ENCODE measurements at regions not wholly inside any gene's neighbourhood (a gene's known extent, or its start where the extent isn't known, plus 50 kb on each side); places are given as distances from the start of the nearest gene placed in this dataset.
"Not testable (repeated sequence)": the region's sequence is repeated elsewhere in the genome, so short reads cannot be mapped to it uniquely, and the experiment has no call there.

DNA sequence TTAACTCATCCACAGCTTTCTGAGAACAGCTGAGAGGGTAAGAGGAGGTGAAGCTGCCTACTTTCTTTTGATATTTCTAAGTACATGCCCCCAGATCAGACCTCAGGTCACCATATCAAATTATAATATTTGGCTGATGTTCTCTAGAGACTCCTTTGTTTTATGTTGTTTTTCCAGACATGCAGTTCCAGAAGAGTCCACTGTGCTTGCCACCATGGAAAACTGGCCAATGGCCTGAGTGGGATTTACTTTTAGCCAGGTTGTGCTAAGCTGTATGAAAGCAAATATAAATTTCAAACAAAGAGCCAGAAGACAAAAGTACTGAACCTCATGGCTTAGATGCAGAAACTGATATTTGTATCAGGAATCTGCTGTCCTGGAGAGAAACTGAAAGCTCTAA, 123.6 kb upstream of the METTL14 start:
- H3K79me2 ChIP-seq (ENCODE audit: insufficient read depth, low read length); H3K27ac ChIP-seq (ENCODE audit: low read length); H2AFZ ChIP-seq (ENCODE audit: low read depth, low read length); H3K9me3 ChIP-seq (ENCODE audit: insufficient read depth, low read length, severe bottlenecking); ATAC-seq (ENCODE audit: insufficient read depth, low read depth); DNase-seq; H3K27me3 ChIP-seq (ENCODE audit: insufficient read depth, low read length, poor library complexity); H3K9ac ChIP-seq (ENCODE audit: low read depth, low read length); H3K4me3 ChIP-seq (ENCODE audit: low read depth in 1 of 2, low read length in 2 of 2); H3K36me3 ChIP-seq (ENCODE audit: insufficient read depth, low read length); H3K4me2 ChIP-seq (ENCODE audit: insufficient read depth, low read length); H4K20me1 ChIP-seq (ENCODE audit: insufficient read depth, low read length): not testable (repeated sequence)
- H3K4me1 ChIP-seq (ENCODE audit: insufficient read depth, low read length): peaks cover 12% of the 10 kb centered on the region; the same call in 1 of the 2 replicates

- not testable (repeated sequence) for H3K79me2 ChIP-seq (ENCODE audit: insufficient read depth, low read length); H3K27ac ChIP-seq (ENCODE audit: low read length); H3K4me1 ChIP-seq (ENCODE audit: insufficient read depth, low read length); H3K9ac ChIP-seq (ENCODE audit: low read depth, low read length); H4K20me1 ChIP-seq (ENCODE audit: insufficient read depth, low read length); H3K9me3 ChIP-seq (ENCODE audit: insufficient read depth, low read length, severe bottlenecking); H3K4me3 ChIP-seq (ENCODE audit: low read depth in 1 of 2, low read length in 2 of 2); H2AFZ ChIP-seq (ENCODE audit: low read depth, low read length); H3K4me2 ChIP-seq (ENCODE audit: insufficient read depth, low read length); H3K27me3 ChIP-seq (ENCODE audit: insufficient read depth, low read length, poor library complexity); H3K36me3 ChIP-seq (ENCODE audit: insufficient read depth, low read length)
- DNase-seq (peak; percentile 37), ATAC-seq (ENCODE audit: insufficient read depth, low read depth) (peak; percentile 84)
Measured at GRCh38 chr4:118566003-118566513, 119.1 kb upstream of the METTL14 start.

DNA sequence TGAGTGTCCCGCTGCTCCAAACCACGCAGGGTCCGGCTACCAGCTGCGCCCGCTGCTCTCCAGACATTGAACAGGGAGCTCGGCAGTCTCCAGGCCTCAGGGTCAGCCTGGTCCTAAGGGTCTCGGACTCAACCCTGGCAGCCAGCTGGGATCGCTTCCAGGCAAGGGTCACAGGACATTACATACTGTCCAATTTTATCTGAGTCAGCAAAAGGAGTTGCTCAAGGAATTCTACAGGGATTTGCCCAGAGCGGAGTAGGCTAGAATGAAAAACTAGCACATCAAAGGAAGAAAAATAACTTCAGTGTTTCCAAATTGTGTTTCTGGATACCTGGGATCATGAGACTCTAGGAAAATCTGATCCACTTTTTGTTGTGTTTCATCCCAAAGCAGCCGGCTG, 112.2 kb upstream of the METTL14 start:
- not testable (repeated sequence) for H3K9me3 ChIP-seq (ENCODE audit: insufficient read depth, low read length, severe bottlenecking); H3K4me1 ChIP-seq (ENCODE audit: insufficient read depth, low read length); H3K4me3 ChIP-seq (ENCODE audit: low read depth in 1 of 2, low read length in 2 of 2); H3K27ac ChIP-seq (ENCODE audit: low read length); DNase-seq; H3K27me3 ChIP-seq (ENCODE audit: insufficient read depth, low read length, poor library complexity); H3K36me3 ChIP-seq (ENCODE audit: insufficient read depth, low read length); ATAC-seq (ENCODE audit: insufficient read depth, low read depth); H4K20me1 ChIP-seq (ENCODE audit: insufficient read depth, low read length); H3K4me2 ChIP-seq (ENCODE audit: insufficient read depth, low read length); H3K9ac ChIP-seq (ENCODE audit: low read depth, low read length); H2AFZ ChIP-seq (ENCODE audit: low read depth, low read length); H3K79me2 ChIP-seq (ENCODE audit: insufficient read depth, low read length)

DNA sequence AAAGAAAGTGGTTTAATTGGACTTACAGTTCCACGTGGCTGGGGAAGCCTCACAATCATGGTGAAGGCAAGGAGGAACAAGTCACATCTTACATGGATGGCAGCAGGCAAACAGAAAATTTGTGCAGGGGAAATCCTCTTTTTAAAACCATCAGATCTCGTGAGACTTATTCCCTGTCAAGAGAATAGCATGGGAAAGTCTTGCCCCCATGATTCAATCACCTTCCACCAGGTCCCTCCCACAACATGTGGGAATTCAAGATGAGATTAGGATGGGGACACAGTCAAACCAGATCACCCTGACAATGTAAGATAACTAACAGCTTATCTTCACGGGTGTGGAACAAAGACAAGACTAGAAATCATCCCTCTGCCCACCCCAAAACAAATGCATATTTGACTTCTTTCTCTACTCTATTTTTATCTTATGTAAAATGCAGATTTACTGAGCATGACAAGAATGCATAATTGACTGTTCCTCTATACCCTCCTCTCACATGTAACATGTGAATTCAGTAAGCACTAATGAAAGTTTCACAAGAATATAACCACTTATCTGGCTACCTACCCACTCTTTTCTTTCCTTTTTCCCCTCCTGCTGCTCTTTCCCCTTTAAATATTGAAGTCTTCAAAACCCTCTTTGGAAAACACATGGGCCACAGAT, 110.8 kb upstream of the METTL14 start:
- H3K9ac ChIP-seq (ENCODE audit: low read depth, low read length); ATAC-seq (ENCODE audit: insufficient read depth, low read depth); H3K79me2 ChIP-seq (ENCODE audit: insufficient read depth, low read length): not testable (repeated sequence)

GRCh38 chr4:118575057-118575456, 110.1 kb upstream of the METTL14 start:
- DNase-seq; H3K36me3 ChIP-seq (ENCODE audit: insufficient read depth, low read length); H3K4me3 ChIP-seq (ENCODE audit: low read depth in 1 of 2, low read length in 2 of 2); H4K20me1 ChIP-seq (ENCODE audit: insufficient read depth, low read length); ATAC-seq (ENCODE audit: insufficient read depth, low read depth); H3K9me3 ChIP-seq (ENCODE audit: insufficient read depth, low read length, severe bottlenecking); H3K27me3 ChIP-seq (ENCODE audit: insufficient read depth, low read length, poor library complexity); H3K4me1 ChIP-seq (ENCODE audit: insufficient read depth, low read length); H3K9ac ChIP-seq (ENCODE audit: low read depth, low read length); H3K79me2 ChIP-seq (ENCODE audit: insufficient read depth, low read length); H2AFZ ChIP-seq (ENCODE audit: low read depth, low read length); H3K27ac ChIP-seq (ENCODE audit: low read length); H3K4me2 ChIP-seq (ENCODE audit: insufficient read depth, low read length): not testable (repeated sequence)

More for the DNA sequence above, 110.8 kb upstream of the METTL14 start:
- H3K27ac ChIP-seq (ENCODE audit: low read length); H3K4me3 ChIP-seq (ENCODE audit: low read depth in 1 of 2, low read length in 2 of 2); H3K36me3 ChIP-seq (ENCODE audit: insufficient read depth, low read length); DNase-seq; H3K27me3 ChIP-seq (ENCODE audit: insufficient read depth, low read length, poor library complexity); H4K20me1 ChIP-seq (ENCODE audit: insufficient read depth, low read length); H3K4me1 ChIP-seq (ENCODE audit: insufficient read depth, low read length); H3K4me2 ChIP-seq (ENCODE audit: insufficient read depth, low read length); H2AFZ ChIP-seq (ENCODE audit: low read depth, low read length); H3K9me3 ChIP-seq (ENCODE audit: insufficient read depth, low read length, severe bottlenecking): not testable (repeated sequence)

DNA sequence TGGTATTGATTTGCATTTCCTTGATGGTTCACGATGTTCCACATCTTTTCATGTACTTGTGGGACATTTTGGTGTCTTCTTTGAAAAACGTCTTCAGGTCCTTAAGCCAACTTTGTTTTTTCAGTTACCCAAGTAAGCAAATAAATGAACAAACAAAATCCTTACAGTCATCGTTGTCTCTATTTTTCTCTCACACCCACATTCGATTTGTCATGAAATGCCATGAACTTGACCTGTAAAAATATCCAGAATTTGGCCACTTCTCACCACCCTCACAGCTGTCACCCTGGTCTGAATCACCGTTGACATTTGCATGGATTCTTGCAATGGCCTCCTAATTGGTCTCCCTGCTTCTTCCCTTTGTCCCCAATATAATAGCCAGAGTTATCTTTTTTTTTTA, 109.5 kb upstream of the METTL14 start:
- H3K27ac ChIP-seq (ENCODE audit: low read length); H3K27me3 ChIP-seq (ENCODE audit: insufficient read depth, low read length, poor library complexity); H3K4me1 ChIP-seq (ENCODE audit: insufficient read depth, low read length); DNase-seq; H2AFZ ChIP-seq (ENCODE audit: low read depth, low read length); H3K9me3 ChIP-seq (ENCODE audit: insufficient read depth, low read length, severe bottlenecking); H3K79me2 ChIP-seq (ENCODE audit: insufficient read depth, low read length); H4K20me1 ChIP-seq (ENCODE audit: insufficient read depth, low read length); H3K4me2 ChIP-seq (ENCODE audit: insufficient read depth, low read length); H3K4me3 ChIP-seq (ENCODE audit: low read depth in 1 of 2, low read length in 2 of 2); H3K36me3 ChIP-seq (ENCODE audit: insufficient read depth, low read length); ATAC-seq (ENCODE audit: insufficient read depth, low read depth); H3K9ac ChIP-seq (ENCODE audit: low read depth, low read length): not testable (repeated sequence)

- H4K20me1 ChIP-seq (ENCODE audit: insufficient read depth, low read length); H3K4me1 ChIP-seq (ENCODE audit: insufficient read depth, low read length); H3K27me3 ChIP-seq (ENCODE audit: insufficient read depth, low read length, poor library complexity); H3K27ac ChIP-seq (ENCODE audit: low read length); H2AFZ ChIP-seq (ENCODE audit: low read depth, low read length); H3K9ac ChIP-seq (ENCODE audit: low read depth, low read length); ATAC-seq (ENCODE audit: insufficient read depth, low read depth); H3K9me3 ChIP-seq (ENCODE audit: insufficient read depth, low read length, severe bottlenecking); H3K36me3 ChIP-seq (ENCODE audit: insufficient read depth, low read length); H3K4me3 ChIP-seq (ENCODE audit: low read depth in 1 of 2, low read length in 2 of 2); H3K4me2 ChIP-seq (ENCODE audit: insufficient read depth, low read length); DNase-seq; H3K79me2 ChIP-seq (ENCODE audit: insufficient read depth, low read length): not testable (repeated sequence)
Measured at GRCh38 chr4:118576709-118577219, 108.4 kb upstream of the METTL14 start.
